B cell (primary cell): ENCODE measurements at regions not wholly inside any gene's neighbourhood (a gene's known extent, or its start where the extent isn't known, plus 50 kb on each side); places are given as distances from the start of the nearest gene placed in this dataset.

Experiments used
- ATAC-seq: fragments of 200-7000 bp; cut with Tn5 transposase; one replicate; pipeline ENCODE4 v1.10.0; 2021; ENCODE audit warnings: low read depth, mild to moderate bottlenecking, moderate number of reproducible peaks, moderate library complexity
- CTCF ChIA-PET: fragments of 350-600 bp; sonication (Branson Sonifier 250); formaldehyde crosslinking; loops from one replicate; lab custom pipeline; 2021; ENCODE audit warnings: antibody characterized with exemption, inconsistent platforms; lab: Charles Lee
- POLR2A ChIA-PET: fragments of 350-600 bp; sonication (Branson Sonifier 250); formaldehyde crosslinking; loops from one replicate; lab custom pipeline; 2021; ENCODE audit warnings: antibody characterized with exemption; lab: Charles Lee
- DNase-seq: peaks from one replicate; pipeline ENCODE4 v3.0.0; 2013
- H2AFZ ChIP-seq: 2 replicates; pipeline ENCODE4 v1.6.1; 2012; ENCODE audit warnings: mild to moderate bottlenecking, low read depth, low read length; ENCODE audit not compliant: insufficient read depth, poor library complexity, severe bottlenecking
- H3K27ac ChIP-seq, 2 donors: 1 replicate in 1 of 2; 2 replicates in 1 of 2; pipeline ENCODE4 v1.5.1; 2012 to 2013; ENCODE audit warnings: low read length in 2 of 2, mild to moderate bottlenecking in 2 of 2, moderate library complexity in 1 of 2
- H3K27me3 ChIP-seq, 4 experiments: fragments of 200-600 bp in 1 of 4; sonication (generic) in 1 of 4; replicated peaks in 1 of 4; 1 replicate in 2 of 4; 2 replicates in 2 of 4; pipeline versions ENCODE4 v1.6.1 to v1.7.0; 2013 to 2016; ENCODE audit warnings: low read length in 3 of 4, mild to moderate bottlenecking in 2 of 4, mixed read lengths in 1 of 4, moderate library complexity in 1 of 4; ENCODE audit not compliant: insufficient read depth in 4 of 4, control insufficient read depth in 3 of 4; ENCODE audit errors: control extremely low read depth in 1 of 4
- H3K36me3 ChIP-seq, 2 experiments: replicated peaks in 1 of 2; 1 replicate in 1 of 2; 2 replicates in 1 of 2; pipeline versions ENCODE4 v1.6.1 to v1.7.1; 2013; ENCODE audit warnings: low read length in 1 of 2; ENCODE audit not compliant: insufficient read depth in 2 of 2, control insufficient read depth in 1 of 2; ENCODE audit errors: control extremely low read depth in 1 of 2, extremely low read depth in 1 of 2
- H3K4me1 ChIP-seq, 2 donors: fragments of 200-600 bp in 1 of 2; sonication (generic) in 1 of 2; 1 replicate in 1 of 2; 2 replicates in 1 of 2; pipeline versions ENCODE4 v1.5.1 to v1.6.1; 2013 to 2017; ENCODE audit warnings: low read length in 2 of 2; ENCODE audit not compliant: control insufficient read depth in 2 of 2, insufficient read depth in 2 of 2
- H3K4me2 ChIP-seq: replicated peaks from 2 replicates; pipeline ENCODE3; 2012; ENCODE audit warnings: mild to moderate bottlenecking, low read depth, low read length; ENCODE audit not compliant: poor library complexity, severe bottlenecking
- H3K4me3 ChIP-seq, 5 experiments: fragments of 200-600 bp in 1 of 5; sonication (generic) in 1 of 5; 1 replicate in 3 of 5; 2 replicates in 2 of 5; pipeline versions ENCODE4 v1.5.1 to v1.7.0; 2011 to 2016; ENCODE audit warnings: low read length in 4 of 5, mild to moderate bottlenecking in 4 of 5, low read depth in 2 of 5, control low read depth in 1 of 5, moderate library complexity in 1 of 5; ENCODE audit not compliant: insufficient read depth in 1 of 5; ENCODE audit errors: control extremely low read depth in 1 of 5, extremely low read depth in 1 of 5
- H3K79me2 ChIP-seq: fragments of 200-600 bp; sonication (generic); one replicate; pipeline ENCODE4 v1.6.0; 2016; ENCODE audit warnings: low read length; ENCODE audit not compliant: control insufficient read depth, insufficient read depth
- H3K9ac ChIP-seq: fragments of 200-600 bp; sonication (generic); 2 replicates; pipeline ENCODE4 v1.6.1; 2017; ENCODE audit warnings: mild to moderate bottlenecking, low read length, moderate library complexity
- H3K9me3 ChIP-seq, 3 donors: one replicate each; pipeline versions ENCODE4 v1.6.1 to v1.7.1; 2013; ENCODE audit warnings: low read length in 2 of 3; ENCODE audit not compliant: control insufficient read depth in 2 of 3, insufficient read depth in 1 of 3; ENCODE audit errors: control extremely low read depth in 1 of 3
- H4K20me1 ChIP-seq: 2 replicates; pipeline ENCODE4 v1.6.0; 2012; ENCODE audit warnings: mild to moderate bottlenecking, low read length; ENCODE audit not compliant: insufficient read depth, control insufficient read depth, poor library complexity, severe bottlenecking
- H3K27ac Mint-ChIP-seq: one replicate; pipeline ENCODE4 v1.8.0; 2021; ENCODE audit warnings: mixed read lengths
- H3K27me3 Mint-ChIP-seq: one replicate; pipeline ENCODE4 v1.8.0; 2021; ENCODE audit warnings: mixed read lengths
- H3K4me1 Mint-ChIP-seq: one replicate; pipeline ENCODE4 v1.8.0; 2021; ENCODE audit warnings: mixed read lengths
- H3K4me3 Mint-ChIP-seq: one replicate; pipeline ENCODE4 v1.8.0; 2021; ENCODE audit warnings: mixed read lengths
- H3K9me3 Mint-ChIP-seq: one replicate; pipeline ENCODE4 v1.8.0; 2022; ENCODE audit warnings: mixed read lengths; ENCODE audit not compliant: insufficient read depth
- CTCF ChIP-seq: fragments of 200-600 bp; IDR thresholded peaks from one replicate; pipeline ENCODE4 v1.8.0; 2022; ENCODE audit warnings: antibody characterized with exemption, mild to moderate bottlenecking
- EZH2 ChIP-seq: IDR thresholded peaks from 2 replicates; pipeline ENCODE4 v1.6.1; 2012; ENCODE audit warnings: borderline replicate concordance, low read depth, mild to moderate bottlenecking, moderate library complexity, low read length; ENCODE audit not compliant: insufficient read depth, poor library complexity, severe bottlenecking
- WGBS: methylation state at CpG from one replicate; pipeline ENCODE4 v1.1.5; 2013; ENCODE audit warnings: missing lambda C conversion rate; ENCODE audit not compliant: insufficient coverage; 5-methylcytosine and 5-hydroxymethylcytosine counted together
- intact Hi-C: fragments of 100-400 bp; cut with micrococcal nuclease; formaldehyde crosslinking; loops from one replicate; pipeline ENCODE4 v1.10.0; 2022

- CTCF ChIA-PET, result no interaction called here
- peaks cover 0 to 7% of the 10 kb centered on the region in 2 donors for H3K4me1 ChIP-seq
- Mint-ChIP-seq H3K9me3 (peaks cover 12% of the 10 kb centered on the region), H3K4me1 (no peaks in the 10 kb centered on the region), H3K27me3 (peaks cover 13% of the 10 kb centered on the region), H3K27ac (no peak overlapping the region), H3K4me3 (no peak overlapping the region)
- H3K36me3 ChIP-seq, result no peaks in the 10 kb centered on the region
- H3K9me3 ChIP-seq, result peaks cover 1 to 47% (median 16%) of the 10 kb centered on the region in 3 donors
- intact Hi-C loops, result no loop called here
- no peaks in the 10 kb centered on the region for H3K79me2 ChIP-seq
- no peak overlapping the region for H3K27ac ChIP-seq
- no peak overlapping the region for H2AFZ ChIP-seq
- no peak overlapping the region for H3K4me3 ChIP-seq
- POLR2A ChIA-PET, result no interaction called here
- ATAC-seq (no peak), DNase-seq (no peak)
- 100% methylated on average over 1 of the region's 3 CpGs for WGBS
- no peaks in the 10 kb centered on the region for H4K20me1 ChIP-seq
- no peak overlapping the region for H3K9ac ChIP-seq
- H3K27me3 ChIP-seq, result peaks cover 0 to 13% (median 2%) of the 10 kb centered on the region in 4 experiments
- TF ChIP-seq CTCF (no peak), EZH2 (no peak)
- H3K4me2 ChIP-seq, result no peak overlapping the region
Measured at GRCh38 chr15:66934868-66935520, 130.4 kb upstream of the SMAD3 start.

GRCh38 chr15:66935688-66936087, 129.7 kb upstream of the SMAD3 start:
- Histone ChIP-seq H2AFZ (no peak overlapping the region), H4K20me1 (no peaks in the 10 kb centered on the region), H3K4me2 (no peak overlapping the region), H3K4me3 (no peak overlapping the region), H3K27ac (no peak overlapping the region), H3K4me1 (peaks cover 0 to 7% of the 10 kb centered on the region in 2 donors), H3K36me3 (no peaks in the 10 kb centered on the region), H3K9ac (no peak overlapping the region), H3K79me2 (no peaks in the 10 kb centered on the region), H3K27me3 (peaks cover 0 to 13% (median 2%) of the 10 kb centered on the region in 4 experiments), H3K9me3 (peaks cover 1 to 47% (median 16%) of the 10 kb centered on the region in 3 donors)
- ATAC-seq (no peak), DNase-seq (no peak)
- no peak for TF ChIP-seq EZH2
- no peak for TF ChIP-seq CTCF
- peaks cover 12% of the 10 kb centered on the region for H3K9me3 Mint-ChIP-seq
- POLR2A ChIA-PET, result no interaction called here
- 34% methylated on average over 7 of the region's 7 CpGs for WGBS
- no peak overlapping the region for H3K27ac Mint-ChIP-seq
- CTCF ChIA-PET, result no interaction called here
- H3K27me3 Mint-ChIP-seq, result peaks cover 8% of the 10 kb centered on the region
- no peak overlapping the region for H3K4me3 Mint-ChIP-seq
- H3K4me1 Mint-ChIP-seq, result no peaks in the 10 kb centered on the region
- intact Hi-C loops, result no loop called here
